Loucy (cell line): ENCODE measurements at regions not wholly inside any gene's neighbourhood (a gene's known extent, or its start where the extent isn't known, plus 50 kb on each side); places are given as distances from the start of the nearest gene placed in this dataset.

Experiments
- H2AFZ ChIP-seq: fragments of 200-600 bp; sonication (generic); 2 replicates; pipeline ENCODE4 v1.6.0; 2016; ENCODE audit warnings: antibody characterized with exemption, mild to moderate bottlenecking, low read length, moderate library complexity
- H3F3A ChIP-seq: fragments of 200-600 bp; 2 replicates; pipeline ENCODE4 v1.6.0; 2016; ENCODE audit warnings: antibody characterized with exemption, low read depth, mild to moderate bottlenecking
- H3K27me3 ChIP-seq: fragments of 200-600 bp; sonication (generic); 2 replicates; pipeline ENCODE4 v1.6.1; 2014; ENCODE audit warnings: low read length, mild to moderate bottlenecking; ENCODE audit not compliant: insufficient read depth, poor library complexity, severe bottlenecking
- H3K36me3 ChIP-seq: fragments of 200-600 bp; sonication (generic); 2 replicates; pipeline ENCODE4 v1.6.1; 2016; ENCODE audit warnings: low read length; ENCODE audit not compliant: insufficient read depth
- H3K4me1 ChIP-seq: fragments of 200-600 bp; sonication (generic); 2 replicates; pipeline ENCODE4 v1.5.1; 2014; ENCODE audit warnings: low read length, mild to moderate bottlenecking; ENCODE audit not compliant: insufficient read depth, poor library complexity, severe bottlenecking
- H3K4me2 ChIP-seq: fragments of 200-600 bp; sonication (generic); 2 replicates; pipeline ENCODE4 v1.6.0; 2014; ENCODE audit warnings: antibody characterized with exemption, low read length, low read depth, mild to moderate bottlenecking; ENCODE audit not compliant: poor library complexity, severe bottlenecking
- H3K4me3 ChIP-seq: fragments of 200-600 bp; sonication (generic); 2 replicates; pipeline ENCODE4 v1.5.1; 2014; ENCODE audit warnings: low read length, mild to moderate bottlenecking, mixed read lengths; ENCODE audit not compliant: poor library complexity, severe bottlenecking
- H3K79me2 ChIP-seq: fragments of 200-600 bp; sonication (generic); 2 replicates; pipeline ENCODE4 v1.6.1; 2014; ENCODE audit warnings: low read length; ENCODE audit not compliant: insufficient read depth
- H3K9ac ChIP-seq: fragments of 200-600 bp; sonication (generic); 2 replicates; pipeline ENCODE4 v1.6.0; 2014; ENCODE audit warnings: mild to moderate bottlenecking, low read depth, low read length, moderate library complexity; ENCODE audit not compliant: poor library complexity, severe bottlenecking
- H3K9me2 ChIP-seq: fragments of 200-600 bp; sonication (generic); replicated peaks from 2 replicates; pipeline ENCODE4 v1.6.1; 2016; ENCODE audit warnings: low read depth, low read length, mixed read lengths
- H3K9me3 ChIP-seq: fragments of 200-600 bp; sonication (generic); 2 replicates; pipeline ENCODE4 v1.6.1; 2014; ENCODE audit warnings: mild to moderate bottlenecking, antibody characterized with exemption, low read length, low read depth; ENCODE audit not compliant: insufficient read depth
- H4K20me1 ChIP-seq: fragments of 200-600 bp; sonication (generic); 2 replicates; pipeline ENCODE4 v1.6.0; 2014; ENCODE audit warnings: antibody characterized with exemption, low read length, mild to moderate bottlenecking; ENCODE audit not compliant: insufficient read depth, poor library complexity, severe bottlenecking
- EZH2phosphoT487 ChIP-seq: fragments of 200-600 bp; IDR thresholded peaks from 2 replicates; pipeline ENCODE4 v1.6.1; 2018; ENCODE audit warnings: antibody characterized with exemption, mild to moderate bottlenecking, moderate library complexity, borderline replicate concordance
- TF ChIP-seq, protein P1 (sequence below): fragments of 200-600 bp; sonication (generic); conservative IDR thresholded peaks from 2 replicates; pipeline ENCODE4 v1.5.1; 2014; ENCODE audit warnings: mild to moderate bottlenecking, antibody characterized with exemption, low read length

- H4K20me1 ChIP-seq: no peaks in the 10 kb centered on the region
- no peak overlapping the region for H2AFZ ChIP-seq
- no peaks in the 10 kb centered on the region for H3K36me3 ChIP-seq
- H3F3A ChIP-seq: no peaks in the 10 kb centered on the region
- H3K79me2 ChIP-seq: no peaks in the 10 kb centered on the region
- H3K9me3 ChIP-seq: no peaks in the 10 kb centered on the region
- H3K27me3 ChIP-seq: no peaks in the 10 kb centered on the region
- no peak overlapping the region for H3K4me3 ChIP-seq
- no peak overlapping the region for H3K9ac ChIP-seq
- TF ChIP-seq, protein P1, sequence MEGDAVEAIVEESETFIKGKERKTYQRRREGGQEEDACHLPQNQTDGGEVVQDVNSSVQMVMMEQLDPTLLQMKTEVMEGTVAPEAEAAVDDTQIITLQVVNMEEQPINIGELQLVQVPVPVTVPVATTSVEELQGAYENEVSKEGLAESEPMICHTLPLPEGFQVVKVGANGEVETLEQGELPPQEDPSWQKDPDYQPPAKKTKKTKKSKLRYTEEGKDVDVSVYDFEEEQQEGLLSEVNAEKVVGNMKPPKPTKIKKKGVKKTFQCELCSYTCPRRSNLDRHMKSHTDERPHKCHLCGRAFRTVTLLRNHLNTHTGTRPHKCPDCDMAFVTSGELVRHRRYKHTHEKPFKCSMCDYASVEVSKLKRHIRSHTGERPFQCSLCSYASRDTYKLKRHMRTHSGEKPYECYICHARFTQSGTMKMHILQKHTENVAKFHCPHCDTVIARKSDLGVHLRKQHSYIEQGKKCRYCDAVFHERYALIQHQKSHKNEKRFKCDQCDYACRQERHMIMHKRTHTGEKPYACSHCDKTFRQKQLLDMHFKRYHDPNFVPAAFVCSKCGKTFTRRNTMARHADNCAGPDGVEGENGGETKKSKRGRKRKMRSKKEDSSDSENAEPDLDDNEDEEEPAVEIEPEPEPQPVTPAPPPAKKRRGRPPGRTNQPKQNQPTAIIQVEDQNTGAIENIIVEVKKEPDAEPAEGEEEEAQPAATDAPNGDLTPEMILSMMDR: no peak
- no peak for TF ChIP-seq EZH2phosphoT487
- no peaks in the 10 kb centered on the region for H3K9me2 ChIP-seq
- H3K4me2 ChIP-seq: no peak overlapping the region
- H3K4me1 ChIP-seq: no peaks in the 10 kb centered on the region
These were observed 60.5 kb upstream of the EDIL3 start for GRCh38 chr5:84445049-84445685.

DNA sequence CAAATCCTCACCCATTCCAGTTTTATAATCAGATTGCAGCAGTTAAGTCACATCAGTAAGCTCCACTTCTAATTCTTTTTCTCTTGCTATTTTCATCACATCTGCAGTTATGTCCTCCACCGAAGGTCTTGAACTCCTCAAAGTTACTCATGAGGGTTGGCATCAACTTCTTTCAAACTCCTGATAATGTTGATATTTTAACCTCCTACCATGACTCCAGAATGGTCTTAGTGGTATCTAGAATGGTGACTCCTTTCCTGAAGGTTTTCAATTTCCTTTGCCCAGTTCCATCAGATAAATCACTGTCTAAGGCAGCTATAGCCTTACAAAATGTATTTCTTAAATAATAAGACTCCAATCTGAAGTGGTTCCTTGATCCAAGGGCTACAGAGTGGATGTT is 53.8 kb upstream of the EDIL3 start:
- Histone ChIP-seq H3K4me2 (no peak overlapping the region), H3F3A (no peaks in the 10 kb centered on the region), H2AFZ (no peak overlapping the region), H3K79me2 (no peaks in the 10 kb centered on the region), H3K9ac (no peak overlapping the region), H3K4me1 (no peaks in the 10 kb centered on the region), H3K27me3 (no peaks in the 10 kb centered on the region), H4K20me1 (no peaks in the 10 kb centered on the region), H3K9me3 (no peaks in the 10 kb centered on the region), H3K4me3 (no peak overlapping the region), H3K9me2 (no peaks in the 10 kb centered on the region), H3K36me3 (no peaks in the 10 kb centered on the region)
- no peak for TF ChIP-seq EZH2phosphoT487
- TF ChIP-seq, protein P1: no peak

DNA sequence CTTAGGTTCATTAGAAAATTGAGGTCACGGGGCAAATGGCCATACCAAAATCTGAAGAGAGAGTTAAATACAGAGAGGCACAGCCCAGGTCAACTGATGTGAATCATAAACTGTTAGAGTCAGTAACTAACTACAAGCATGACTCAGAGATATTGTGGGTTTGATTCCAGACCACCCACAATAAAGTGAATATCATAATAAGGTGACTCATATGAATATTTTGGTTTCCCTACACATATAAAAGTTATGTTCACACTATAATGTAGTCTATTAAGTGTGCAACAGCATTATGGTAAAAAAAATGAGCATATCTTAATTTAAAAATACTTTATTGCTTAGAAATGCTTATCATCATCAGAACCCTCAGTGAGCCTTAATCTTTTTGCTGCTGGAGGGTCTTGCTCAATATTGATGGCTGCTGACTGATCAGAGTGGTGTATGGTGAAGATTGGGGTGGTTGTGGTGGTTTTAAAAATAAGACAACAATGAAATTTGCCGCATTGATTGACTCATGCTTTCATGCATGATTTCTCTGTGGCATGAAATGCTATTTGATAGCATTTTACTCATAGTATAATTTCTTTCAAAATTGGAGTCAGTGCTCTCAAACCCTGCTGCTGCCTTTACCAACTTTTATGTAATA is 53.1 kb upstream of the EDIL3 start:
- Histone ChIP-seq H3K9ac (no peak overlapping the region), H2AFZ (no peak overlapping the region)
- TF ChIP-seq EZH2phosphoT487: no peak
- TF ChIP-seq, protein P1: no peak

More for the DNA sequence above, 53.1 kb upstream of the EDIL3 start:
- Histone ChIP-seq H3K4me1 (no peaks in the 10 kb centered on the region), H3K79me2 (no peaks in the 10 kb centered on the region), H3K4me2 (no peak overlapping the region), H3K9me2 (no peaks in the 10 kb centered on the region), H3K36me3 (no peaks in the 10 kb centered on the region), H4K20me1 (no peaks in the 10 kb centered on the region), H3K9me3 (no peaks in the 10 kb centered on the region), H3K27me3 (no peaks in the 10 kb centered on the region), H3F3A (no peaks in the 10 kb centered on the region), H3K4me3 (no peak overlapping the region)
